ENCODE measurements at regions not wholly inside any gene's neighbourhood (a gene's known extent, or its start where the extent isn't known, plus 50 kb on each side); places are given as distances from the start of the nearest gene placed in this dataset.

DNA sequence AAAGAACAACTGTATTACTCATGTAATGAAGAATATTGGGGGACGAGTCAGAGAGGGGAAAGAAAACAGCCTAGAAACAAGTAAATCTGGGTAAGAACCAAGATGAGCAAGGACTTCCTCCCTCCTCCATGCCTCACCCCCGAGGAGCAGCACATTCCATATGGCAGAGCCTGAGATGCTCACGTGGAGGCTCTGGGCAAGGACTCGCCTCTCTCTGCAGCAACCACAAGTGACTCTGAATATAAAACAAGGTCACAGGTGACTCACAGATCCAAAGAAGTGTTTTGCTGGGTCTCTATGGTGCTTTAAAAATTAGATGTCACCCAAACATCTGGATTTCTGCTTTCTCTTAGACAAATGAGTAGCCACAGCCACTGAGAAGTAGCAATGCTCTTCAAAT, 453.0 kb upstream of the SULF2 start:
- TF ChIP-seq CEBPB (IDR thresholded peaks at IDR 0.05) = no peak
- no peak for TF ChIP-seq YY1 (IDR thresholded peaks at IDR 0.05; ENCODE audit: low read depth)
- TF ChIP-seq EP300 (IDR thresholded peaks at IDR 0.05; ENCODE audit: borderline replicate concordance) = no peak
- no peak for TF ChIP-seq TAF1 (IDR thresholded peaks at IDR 0.05; ENCODE audit: low read depth)
- no peak for TF ChIP-seq RAD21 (IDR thresholded peaks at IDR 0.05; ENCODE audit: low read depth)
- TF ChIP-seq, protein P1, sequence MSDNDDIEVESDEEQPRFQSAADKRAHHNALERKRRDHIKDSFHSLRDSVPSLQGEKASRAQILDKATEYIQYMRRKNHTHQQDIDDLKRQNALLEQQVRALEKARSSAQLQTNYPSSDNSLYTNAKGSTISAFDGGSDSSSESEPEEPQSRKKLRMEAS (IDR thresholded peaks at IDR 0.05) = no peak
- TF ChIP-seq, protein P2, sequence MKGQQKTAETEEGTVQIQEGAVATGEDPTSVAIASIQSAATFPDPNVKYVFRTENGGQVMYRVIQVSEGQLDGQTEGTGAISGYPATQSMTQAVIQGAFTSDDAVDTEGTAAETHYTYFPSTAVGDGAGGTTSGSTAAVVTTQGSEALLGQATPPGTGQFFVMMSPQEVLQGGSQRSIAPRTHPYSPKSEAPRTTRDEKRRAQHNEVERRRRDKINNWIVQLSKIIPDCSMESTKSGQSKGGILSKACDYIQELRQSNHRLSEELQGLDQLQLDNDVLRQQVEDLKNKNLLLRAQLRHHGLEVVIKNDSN (IDR thresholded peaks at IDR 0.05) = no peak

Data from Ishikawa (cell line).